SK-N-SH treated with all-trans-retinoic acid at 6 μM for 48 hours (cell line): ENCODE measurements at regions not wholly inside any gene's neighbourhood (a gene's known extent, or its start where the extent isn't known, plus 50 kb on each side); places are given as distances from the start of the nearest gene placed in this dataset.

Experiments
- ATAC-seq: fragments of 200-7000 bp; cut with Tn5 transposase; 3 replicates; pipeline ENCODE4 v1.9.1; 2020; ENCODE audit warnings: mild to moderate bottlenecking, moderate library complexity
- ARNTL ChIP-seq: fragments of 450-650 bp; formaldehyde crosslinking; IDR thresholded peaks from 2 replicates; pipeline ENCODE4 v1.5.0; 2020; ENCODE audit warnings: low read depth, mild to moderate bottlenecking, moderate library complexity, borderline replicate concordance
- BACH2 ChIP-seq: fragments of 250-450 bp; sonication (Bioruptor Pico); IDR thresholded peaks from 2 replicates; pipeline ENCODE4 v1.9.0; 2021; ENCODE audit warnings: mild to moderate bottlenecking, borderline replicate concordance
- ESRRG ChIP-seq: fragments of 250-450 bp; sonication (Bioruptor Pico); IDR thresholded peaks from 2 replicates; pipeline ENCODE4 v1.6.1; 2021; ENCODE audit warnings: mild to moderate bottlenecking
- ISL1 ChIP-seq: fragments of 250-450 bp; sonication (Bioruptor Pico); IDR thresholded peaks from 2 replicates; pipeline ENCODE4 v2.1.2; 2022; ENCODE audit warnings: mild to moderate bottlenecking, moderate library complexity
- OSR1 ChIP-seq: fragments of 250-450 bp; sonication (Bioruptor Pico); IDR thresholded peaks from 2 replicates; pipeline ENCODE4 v1.8.0; 2022; ENCODE audit warnings: moderate library complexity, mild to moderate bottlenecking, inconsistent platforms
- PPARA ChIP-seq: fragments of 250-450 bp; sonication (Bioruptor Pico); IDR thresholded peaks from 2 replicates; pipeline ENCODE4 v1.5.0; 2020; ENCODE audit warnings: mild to moderate bottlenecking, borderline replicate concordance
- SNAI2 ChIP-seq: fragments of 250-450 bp; sonication (Bioruptor Pico); IDR thresholded peaks from 2 replicates; pipeline ENCODE4 v1.5.0; 2020; ENCODE audit warnings: mild to moderate bottlenecking, moderate library complexity
- TOX ChIP-seq: fragments of 250-450 bp; sonication (Bioruptor Pico); IDR thresholded peaks from 2 replicates; pipeline ENCODE4 v1.8.0; 2021; ENCODE audit warnings: mild to moderate bottlenecking, moderate library complexity, borderline replicate concordance
- ZC3H10 ChIP-seq: fragments of 250-450 bp; sonication (Bioruptor Pico); IDR thresholded peaks from 2 replicates; pipeline ENCODE4 v1.5.1; 2021; ENCODE audit warnings: mild to moderate bottlenecking, moderate library complexity
- ZFP30 ChIP-seq: fragments of 450-650 bp; formaldehyde crosslinking; IDR thresholded peaks from 2 replicates; pipeline ENCODE4 v1.5.0; 2022; ENCODE audit warnings: mild to moderate bottlenecking, moderate library complexity
- ZNF565 ChIP-seq: fragments of 450-650 bp; formaldehyde crosslinking; conservative IDR thresholded peaks from 2 replicates; pipeline ENCODE4 v1.5.0; 2020; ENCODE audit warnings: low read depth, mild to moderate bottlenecking, moderate library complexity
- ZNF70 ChIP-seq: fragments of 450-650 bp; formaldehyde crosslinking; IDR thresholded peaks from 2 replicates; pipeline ENCODE4 v1.5.0; 2020; ENCODE audit warnings: mild to moderate bottlenecking, moderate library complexity
- ZNF8 ChIP-seq: fragments of 450-650 bp; formaldehyde crosslinking; IDR thresholded peaks from 2 replicates; pipeline ENCODE4 v1.5.0; 2020; ENCODE audit warnings: mild to moderate bottlenecking, moderate library complexity
- TF ChIP-seq, protein P1 (sequence below): fragments of 250-450 bp; sonication (Bioruptor Pico); IDR thresholded peaks from 2 replicates; pipeline ENCODE4 v1.8.0; 2020; ENCODE audit warnings: mild to moderate bottlenecking, moderate library complexity, borderline replicate concordance
- TF ChIP-seq, protein P2 (sequence below): fragments of 250-450 bp; sonication (Bioruptor Pico); IDR thresholded peaks from 2 replicates; pipeline ENCODE4 v1.8.0; 2021; ENCODE audit warnings: low read depth, mild to moderate bottlenecking, moderate library complexity, borderline replicate concordance
- TF ChIP-seq, protein P3 (sequence below): fragments of 250-450 bp; sonication (Bioruptor Pico); IDR thresholded peaks from 2 replicates; pipeline ENCODE4 v1.5.1; 2020; ENCODE audit warnings: low read depth, mild to moderate bottlenecking, moderate library complexity

DNA sequence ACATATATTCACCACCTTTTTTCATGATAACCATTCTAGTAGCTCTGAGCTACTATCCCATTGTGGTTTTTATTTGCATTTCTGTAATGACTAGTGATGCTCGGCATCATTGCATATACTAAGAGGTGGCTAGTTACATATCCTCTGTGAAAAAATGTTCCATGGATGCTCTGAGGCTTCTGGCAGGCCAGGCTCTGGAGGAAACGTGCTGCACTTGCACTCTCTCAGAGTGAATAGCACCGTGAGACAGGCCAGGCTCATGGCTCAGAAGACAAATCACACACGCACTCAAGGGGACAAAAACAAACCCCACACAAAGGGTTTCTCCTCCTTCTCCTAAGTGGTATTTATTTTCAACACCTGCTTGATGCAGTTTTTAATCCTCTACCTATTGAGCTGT, 1085.3 kb upstream of the CNTNAP5 start:
- TF ChIP-seq, protein P1, sequence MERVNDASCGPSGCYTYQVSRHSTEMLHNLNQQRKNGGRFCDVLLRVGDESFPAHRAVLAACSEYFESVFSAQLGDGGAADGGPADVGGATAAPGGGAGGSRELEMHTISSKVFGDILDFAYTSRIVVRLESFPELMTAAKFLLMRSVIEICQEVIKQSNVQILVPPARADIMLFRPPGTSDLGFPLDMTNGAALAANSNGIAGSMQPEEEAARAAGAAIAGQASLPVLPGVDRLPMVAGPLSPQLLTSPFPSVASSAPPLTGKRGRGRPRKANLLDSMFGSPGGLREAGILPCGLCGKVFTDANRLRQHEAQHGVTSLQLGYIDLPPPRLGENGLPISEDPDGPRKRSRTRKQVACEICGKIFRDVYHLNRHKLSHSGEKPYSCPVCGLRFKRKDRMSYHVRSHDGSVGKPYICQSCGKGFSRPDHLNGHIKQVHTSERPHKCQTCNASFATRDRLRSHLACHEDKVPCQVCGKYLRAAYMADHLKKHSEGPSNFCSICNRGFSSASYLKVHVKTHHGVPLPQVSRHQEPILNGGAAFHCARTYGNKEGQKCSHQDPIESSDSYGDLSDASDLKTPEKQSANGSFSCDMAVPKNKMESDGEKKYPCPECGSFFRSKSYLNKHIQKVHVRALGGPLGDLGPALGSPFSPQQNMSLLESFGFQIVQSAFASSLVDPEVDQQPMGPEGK (CRISPR knock-in tag), result no peak
- TF ChIP-seq, all 23 proteins: peak for 0
- no peak for ATAC-seq

DNA sequence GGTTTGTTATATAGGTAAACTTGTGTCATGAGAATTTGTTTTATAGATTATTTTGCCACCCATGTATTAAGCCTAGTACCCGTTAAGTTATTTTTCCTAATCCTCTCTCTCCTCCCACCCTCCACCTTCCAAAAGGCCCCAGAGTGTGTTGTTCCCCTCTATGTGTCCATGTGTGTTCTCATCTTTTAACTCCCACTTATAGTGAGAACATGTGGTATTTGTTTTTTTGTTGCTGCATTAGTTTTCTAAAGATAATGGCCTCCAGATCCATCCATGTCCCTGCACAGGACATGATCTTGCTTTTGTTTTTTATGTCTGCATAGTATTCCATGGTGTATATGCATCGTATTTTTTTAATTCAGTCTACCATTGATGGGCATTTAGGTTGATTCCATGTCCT, 1075.6 kb upstream of the CNTNAP5 start:
- ATAC-seq, result no peak
- TF ChIP-seq PPARA (CRISPR knock-in tag) (no peak), SNAI2 (CRISPR knock-in tag) (no peak), ARNTL (CRISPR knock-in tag) (no peak), ZFP30 (no peak), TOX (CRISPR knock-in tag) (no peak), ZNF70 (CRISPR knock-in tag) (no peak)
- TF ChIP-seq, protein P2, sequence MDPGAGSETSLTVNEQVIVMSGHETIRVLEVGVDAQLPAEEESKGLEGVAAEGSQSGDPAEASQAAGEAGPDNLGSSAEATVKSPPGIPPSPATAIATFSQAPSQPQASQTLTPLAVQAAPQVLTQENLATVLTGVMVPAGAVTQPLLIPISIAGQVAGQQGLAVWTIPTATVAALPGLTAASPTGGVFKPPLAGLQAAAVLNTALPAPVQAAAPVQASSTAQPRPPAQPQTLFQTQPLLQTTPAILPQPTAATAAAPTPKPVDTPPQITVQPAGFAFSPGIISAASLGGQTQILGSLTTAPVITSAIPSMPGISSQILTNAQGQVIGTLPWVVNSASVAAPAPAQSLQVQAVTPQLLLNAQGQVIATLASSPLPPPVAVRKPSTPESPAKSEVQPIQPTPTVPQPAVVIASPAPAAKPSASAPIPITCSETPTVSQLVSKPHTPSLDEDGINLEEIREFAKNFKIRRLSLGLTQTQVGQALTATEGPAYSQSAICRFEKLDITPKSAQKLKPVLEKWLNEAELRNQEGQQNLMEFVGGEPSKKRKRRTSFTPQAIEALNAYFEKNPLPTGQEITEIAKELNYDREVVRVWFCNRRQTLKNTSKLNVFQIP (CRISPR knock-in tag), result no peak
- TF ChIP-seq, protein P1 (CRISPR knock-in tag), result no peak

DNA sequence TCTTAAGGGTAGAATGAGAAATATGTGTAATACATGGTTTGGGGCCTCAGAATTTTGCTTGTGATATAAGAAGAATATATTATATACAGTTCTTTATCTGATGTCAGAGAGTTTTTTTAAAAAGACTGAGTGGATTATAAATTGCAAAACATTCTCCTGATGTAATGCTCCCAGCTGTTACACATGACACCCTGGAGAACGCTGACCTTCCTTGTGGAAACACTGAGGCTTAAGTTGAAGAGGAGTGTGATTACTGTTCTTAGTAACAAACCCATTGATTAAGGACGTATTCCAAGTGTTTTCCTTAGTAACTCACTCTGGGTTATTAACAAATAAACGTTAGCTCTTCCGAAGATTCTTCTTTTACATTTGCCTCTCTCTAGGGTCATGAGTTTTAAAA, 1069.3 kb upstream of the CNTNAP5 start:
- TF ChIP-seq OSR1, result no peak
- TF ChIP-seq SNAI2 (CRISPR knock-in tag), result no peak
- no peak for TF ChIP-seq PPARA (CRISPR knock-in tag)
- TF ChIP-seq, protein P2 (CRISPR knock-in tag), result no peak
- TF ChIP-seq ESRRG (CRISPR knock-in tag), result no peak
- TF ChIP-seq, protein P1 (CRISPR knock-in tag), result no peak
- TF ChIP-seq, protein P3, sequence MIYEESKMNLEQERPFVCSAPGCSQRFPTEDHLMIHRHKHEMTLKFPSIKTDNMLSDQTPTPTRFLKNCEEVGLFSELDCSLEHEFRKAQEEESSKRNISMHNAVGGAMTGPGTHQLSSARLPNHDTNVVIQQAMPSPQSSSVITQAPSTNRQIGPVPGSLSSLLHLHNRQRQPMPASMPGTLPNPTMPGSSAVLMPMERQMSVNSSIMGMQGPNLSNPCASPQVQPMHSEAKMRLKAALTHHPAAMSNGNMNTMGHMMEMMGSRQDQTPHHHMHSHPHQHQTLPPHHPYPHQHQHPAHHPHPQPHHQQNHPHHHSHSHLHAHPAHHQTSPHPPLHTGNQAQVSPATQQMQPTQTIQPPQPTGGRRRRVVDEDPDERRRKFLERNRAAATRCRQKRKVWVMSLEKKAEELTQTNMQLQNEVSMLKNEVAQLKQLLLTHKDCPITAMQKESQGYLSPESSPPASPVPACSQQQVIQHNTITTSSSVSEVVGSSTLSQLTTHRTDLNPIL (CRISPR knock-in tag), result no peak
- no peak for TF ChIP-seq BACH2
- no peak for TF ChIP-seq ZC3H10 (CRISPR knock-in tag)
- TF ChIP-seq ZNF8, result no peak
- TF ChIP-seq ISL1, result no peak
- TF ChIP-seq ZNF70 (CRISPR knock-in tag), result no peak
- no peak for TF ChIP-seq ZNF565 (CRISPR knock-in tag)
- ATAC-seq, result no peak
